H1 (cell line): ENCODE measurements at regions not wholly inside any gene's neighbourhood (a gene's known extent, or its start where the extent isn't known, plus 50 kb on each side); places are given as distances from the start of the nearest gene placed in this dataset.

Experiments used
- MAFK ChIP-seq: IDR thresholded peaks from 2 replicates; pipeline ENCODE4 v1.6.1; 2012; ENCODE audit warnings: low read depth, mild to moderate bottlenecking, improper control_type of control experiment, low read length
- POLR2A ChIP-seq, 2 experiments: IDR thresholded peaks; 1 replicate in 1 of 2; 2 replicates in 1 of 2; pipeline ENCODE4 v1.6.1; 2011; ENCODE audit warnings: low read depth in 2 of 2, low read length in 2 of 2, mild to moderate bottlenecking in 2 of 2; ENCODE audit errors: control extremely low read depth in 1 of 2
- SIN3A ChIP-seq, 2 experiments: IDR thresholded peaks in 1 of 2; conservative IDR thresholded peaks in 1 of 2; 2 replicates each; pipeline ENCODE4 v1.6.1; 2011 to 2012; ENCODE audit warnings: low read length in 2 of 2, improper control_type of control experiment in 1 of 2, low read depth in 1 of 2, mild to moderate bottlenecking in 1 of 2
- TF ChIP-seq, protein P1 (sequence below), 3 experiments: IDR thresholded peaks; 1 replicate in 2 of 3; 2 replicates in 1 of 3; pipeline versions ENCODE4 v1.5.1 to v1.6.1; 2011; ENCODE audit warnings: low read length in 3 of 3, mild to moderate bottlenecking in 3 of 3, inconsistent platforms in 2 of 3, low read depth in 1 of 3, moderate library complexity in 1 of 3; ENCODE audit not compliant: insufficient read depth in 1 of 3; ENCODE audit errors: control extremely low read depth in 1 of 3

GRCh38 chr16:87174061-87174460 is 143.1 kb downstream of the C16orf95 start:
- TF ChIP-seq, protein P1, sequence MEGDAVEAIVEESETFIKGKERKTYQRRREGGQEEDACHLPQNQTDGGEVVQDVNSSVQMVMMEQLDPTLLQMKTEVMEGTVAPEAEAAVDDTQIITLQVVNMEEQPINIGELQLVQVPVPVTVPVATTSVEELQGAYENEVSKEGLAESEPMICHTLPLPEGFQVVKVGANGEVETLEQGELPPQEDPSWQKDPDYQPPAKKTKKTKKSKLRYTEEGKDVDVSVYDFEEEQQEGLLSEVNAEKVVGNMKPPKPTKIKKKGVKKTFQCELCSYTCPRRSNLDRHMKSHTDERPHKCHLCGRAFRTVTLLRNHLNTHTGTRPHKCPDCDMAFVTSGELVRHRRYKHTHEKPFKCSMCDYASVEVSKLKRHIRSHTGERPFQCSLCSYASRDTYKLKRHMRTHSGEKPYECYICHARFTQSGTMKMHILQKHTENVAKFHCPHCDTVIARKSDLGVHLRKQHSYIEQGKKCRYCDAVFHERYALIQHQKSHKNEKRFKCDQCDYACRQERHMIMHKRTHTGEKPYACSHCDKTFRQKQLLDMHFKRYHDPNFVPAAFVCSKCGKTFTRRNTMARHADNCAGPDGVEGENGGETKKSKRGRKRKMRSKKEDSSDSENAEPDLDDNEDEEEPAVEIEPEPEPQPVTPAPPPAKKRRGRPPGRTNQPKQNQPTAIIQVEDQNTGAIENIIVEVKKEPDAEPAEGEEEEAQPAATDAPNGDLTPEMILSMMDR (IDR thresholded peaks at IDR 0.05; ENCODE audit: control extremely low read depth in 1 of 3, insufficient read depth in 1 of 3, low read depth in 1 of 3, low read length in 3 of 3) = no peak
- TF ChIP-seq POLR2A (IDR thresholded peaks at IDR 0.05; ENCODE audit: control extremely low read depth in 1 of 2, low read depth in 2 of 2, low read length in 2 of 2) (no peak), MAFK (no peak), SIN3A (conservative IDR thresholded peaks at IDR 0.05 in 1 of 2, IDR thresholded peaks at IDR 0.05 in 1 of 2; ENCODE audit: low read depth in 1 of 2, low read length in 2 of 2) (no peak)
